LoVo (cell line): ENCODE measurements at regions not wholly inside any gene's neighbourhood (a gene's known extent, or its start where the extent isn't known, plus 50 kb on each side); places are given as distances from the start of the nearest gene placed in this dataset.
"Not testable (repeated sequence)": the region's sequence is repeated elsewhere in the genome, so short reads cannot be mapped to it uniquely, and the experiment has no call there.

Experiments
- DNase-seq: peaks from one replicate; pipeline ENCODE4 v3.0.0-alpha.2; 2016; ENCODE audit warnings: low spot score

- no peak for DNase-seq
Measured at GRCh38 chr13:84653915-84654534, 771.8 kb upstream of the SLITRK1 start.

- DNase-seq = no peak
Measured at GRCh38 chr13:84651705-84652104, 769.4 kb upstream of the SLITRK1 start.

- no peak for DNase-seq
Measured at GRCh38 chr13:84651288-84651687, 769.0 kb upstream of the SLITRK1 start.

GRCh38 chr13:84649853-84650252 lies 767.6 kb upstream of the SLITRK1 start:
- no peak for DNase-seq

GRCh38 chr13:84648069-84648640 lies 765.9 kb upstream of the SLITRK1 start:
- no peak for DNase-seq

- DNase-seq = no peak
Measured at GRCh38 chr13:84646957-84647356, 764.7 kb upstream of the SLITRK1 start.

GRCh38 chr13:84645196-84646012 lies 763.1 kb upstream of the SLITRK1 start:
- no peak for DNase-seq

GRCh38 chr13:84641491-84641890 lies 759.2 kb upstream of the SLITRK1 start:
- DNase-seq = no peak

- no peak for DNase-seq
Measured at GRCh38 chr13:84640691-84641090, 758.4 kb upstream of the SLITRK1 start.

- DNase-seq = no peak
Measured at GRCh38 chr13:84630476-84630875, 748.2 kb upstream of the SLITRK1 start.

- no peak for DNase-seq
Measured at GRCh38 chr13:84616864-84617263, 734.6 kb upstream of the SLITRK1 start.

GRCh38 chr13:84609716-84610115 lies 727.4 kb upstream of the SLITRK1 start:
- DNase-seq = no peak

- DNase-seq = no peak
Measured at GRCh38 chr13:84607261-84608013, 725.2 kb upstream of the SLITRK1 start.

GRCh38 chr13:84606616-84607015 lies 724.3 kb upstream of the SLITRK1 start:
- no peak for DNase-seq

- DNase-seq = no peak
Measured at GRCh38 chr13:84605927-84606326, 723.7 kb upstream of the SLITRK1 start.

GRCh38 chr13:84591444-84591843 lies 709.2 kb upstream of the SLITRK1 start:
- DNase-seq = no peak

- no peak for DNase-seq
Measured at GRCh38 chr13:84590663-84591062, 708.4 kb upstream of the SLITRK1 start.

- no peak for DNase-seq
Measured at GRCh38 chr13:84588023-84588422, 705.7 kb upstream of the SLITRK1 start.

GRCh38 chr13:84579901-84580300 lies 697.6 kb upstream of the SLITRK1 start:
- not testable (repeated sequence) for DNase-seq

GRCh38 chr13:84574851-84575250 lies 692.6 kb upstream of the SLITRK1 start:
- DNase-seq = no peak

GRCh38 chr13:84571264-84571663 lies 689.0 kb upstream of the SLITRK1 start:
- DNase-seq = no peak

- no peak for DNase-seq
Measured at GRCh38 chr13:84570831-84571230, 688.6 kb upstream of the SLITRK1 start.

- no peak for DNase-seq
Measured at GRCh38 chr13:84569366-84569765, 687.1 kb upstream of the SLITRK1 start.
